Neural cell (in vitro differentiated cells): ENCODE measurements at regions not wholly inside any gene's neighbourhood (a gene's known extent, or its start where the extent isn't known, plus 50 kb on each side); places are given as distances from the start of the nearest gene placed in this dataset.

ENCODE experiments used
- H2AFZ ChIP-seq: fragments of 200-600, 300-800 bp; sonication (generic), shearing (Covaris generic); 2 replicates; pipeline ENCODE4 v1.6.0; 2014; ENCODE audit warnings: low read depth, mild to moderate bottlenecking, antibody characterized with exemption, low read length, moderate library complexity
- H3F3A ChIP-seq: fragments of 200-600 bp; shearing (Covaris generic); 2 replicates; pipeline ENCODE4 v1.6.1; 2016; ENCODE audit warnings: mild to moderate bottlenecking, moderate library complexity, mixed read lengths, antibody characterized with exemption, low read length; ENCODE audit not compliant: insufficient read depth, poor library complexity, severe bottlenecking
- H3K27ac ChIP-seq: fragments of 200-600, 300-800 bp; sonication (generic), shearing (Covaris generic); 2 replicates; pipeline ENCODE4 v1.5.1; 2014; ENCODE audit warnings: mild to moderate bottlenecking, low read length, moderate library complexity
- H3K27me3 ChIP-seq: fragments of 300-800, 200-600 bp; sonication (generic), shearing (Covaris generic); 2 replicates; pipeline ENCODE4 v1.6.0; 2014; ENCODE audit warnings: mild to moderate bottlenecking, low read depth, low read length, moderate library complexity; ENCODE audit not compliant: insufficient read depth
- H3K36me3 ChIP-seq: fragments of 300-800, 200-600 bp; sonication (generic), shearing (Covaris generic); 2 replicates; pipeline ENCODE4 v1.5.1; 2014; ENCODE audit warnings: mild to moderate bottlenecking, antibody characterized with exemption, low read length, moderate library complexity; ENCODE audit not compliant: insufficient read depth
- H3K4me2 ChIP-seq: fragments of 300-800, 200-600 bp; sonication (generic), shearing (Covaris generic); 2 replicates; pipeline ENCODE4 v1.6.0; 2014; ENCODE audit warnings: mild to moderate bottlenecking, low read length
- H3K4me3 ChIP-seq: fragments of 300-800, 200-600 bp; sonication (generic), shearing (Covaris generic); 2 replicates; pipeline ENCODE4 v1.5.1; 2014; ENCODE audit warnings: mild to moderate bottlenecking, low read length, moderate library complexity
- H3K79me2 ChIP-seq: fragments of 200-600 bp; shearing (Covaris generic); replicated peaks from 2 replicates; pipeline ENCODE4 v1.6.0; 2014; ENCODE audit warnings: mild to moderate bottlenecking, low read length, moderate library complexity; ENCODE audit not compliant: insufficient read depth
- H3K9ac ChIP-seq: fragments of 300-800, 200-600 bp; sonication (generic), shearing (Covaris generic); 2 replicates; pipeline ENCODE4 v1.6.1; 2016; ENCODE audit warnings: mild to moderate bottlenecking, low read length, mixed read lengths
- H3K9me2 ChIP-seq: fragments of 200-600 bp; shearing (Covaris generic); 2 replicates; pipeline ENCODE4 v1.6.1; 2016; ENCODE audit warnings: mild to moderate bottlenecking, low read length, mixed read lengths; ENCODE audit not compliant: insufficient read depth
- H3K9me3 ChIP-seq: fragments of 200-600, 300-800 bp; sonication (generic), shearing (Covaris generic); 2 replicates; pipeline ENCODE4 v1.6.1; 2016; ENCODE audit warnings: mild to moderate bottlenecking, mixed run types, low read length, moderate library complexity, mixed read lengths
- H4K20me1 ChIP-seq: fragments of 200-600 bp; shearing (Covaris generic); 2 replicates; pipeline ENCODE4 v1.6.1; 2016; ENCODE audit warnings: mild to moderate bottlenecking, mixed run types; ENCODE audit not compliant: insufficient read depth
- EP300 ChIP-seq: fragments of 450-650 bp; conservative IDR thresholded peaks from 2 replicates; pipeline ENCODE4 v1.6.1; 2014; ENCODE audit warnings: antibody characterized with exemption, mild to moderate bottlenecking, moderate library complexity; ENCODE audit not compliant: poor library complexity, severe bottlenecking
- EZH2 ChIP-seq: fragments of 200-600, 300-800 bp; shearing (Covaris generic), sonication (generic); IDR thresholded peaks from 2 replicates; pipeline ENCODE4 v1.6.1; 2014; ENCODE audit warnings: antibody characterized with exemption, low read length, borderline replicate concordance, mild to moderate bottlenecking; ENCODE audit not compliant: insufficient read depth, poor library complexity, severe bottlenecking
- MXI1 ChIP-seq: fragments of 450-650 bp; conservative IDR thresholded peaks from 2 replicates; pipeline ENCODE4 v1.6.1; 2014; ENCODE audit warnings: antibody characterized with exemption, mild to moderate bottlenecking; ENCODE audit not compliant: poor library complexity, severe bottlenecking
- POLR2AphosphoS5 ChIP-seq: IDR thresholded peaks from 2 replicates; pipeline ENCODE4 v1.6.1; 2012
- RAD21 ChIP-seq: fragments of 450-650 bp; conservative IDR thresholded peaks from 2 replicates; pipeline ENCODE4 v1.6.1; 2014; ENCODE audit warnings: antibody characterized with exemption, mild to moderate bottlenecking, moderate library complexity
- SMC3 ChIP-seq: fragments of 450-650 bp; conservative IDR thresholded peaks from 2 replicates; pipeline ENCODE4 v1.6.1; 2014; ENCODE audit warnings: antibody characterized with exemption, mild to moderate bottlenecking, moderate library complexity; ENCODE audit not compliant: poor library complexity
- TAF1 ChIP-seq: IDR thresholded peaks from 2 replicates; pipeline ENCODE4 v1.6.1; 2012; ENCODE audit warnings: low read depth
- TF ChIP-seq, protein P1 (sequence below): IDR thresholded peaks from 2 replicates; pipeline ENCODE4 v1.6.1; 2012; ENCODE audit warnings: borderline replicate concordance
- TF ChIP-seq, protein P2 (sequence below): fragments of 450-650 bp; IDR thresholded peaks from 2 replicates; pipeline ENCODE4 v1.5.1; 2014; ENCODE audit warnings: antibody characterized with exemption, mild to moderate bottlenecking, moderate library complexity; ENCODE audit not compliant: poor library complexity, severe bottlenecking

DNA sequence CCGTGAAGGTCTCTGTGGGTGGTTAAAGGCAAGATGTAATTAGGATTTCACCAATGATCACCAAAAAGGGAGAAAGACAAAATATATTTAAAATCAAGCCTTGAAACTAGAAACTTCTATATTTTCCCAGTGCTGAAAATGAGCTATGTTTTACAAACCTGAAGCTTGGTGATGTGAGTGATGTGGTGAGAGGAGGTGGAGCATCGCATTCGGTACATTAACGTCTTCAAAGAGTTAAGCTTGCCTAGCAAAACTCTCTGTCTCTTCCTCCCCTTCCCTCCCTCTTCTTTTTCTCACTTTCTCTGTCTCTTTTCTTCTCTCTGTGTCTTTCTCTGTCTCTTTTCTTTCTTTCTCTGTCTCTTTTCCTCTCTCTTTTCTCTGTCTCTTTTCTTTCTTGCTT lies 347.3 kb upstream of the IRX2 start:
- no peak overlapping the region for H3K27ac ChIP-seq
- no peak overlapping the region for H2AFZ ChIP-seq
- H3K36me3 ChIP-seq, result no peaks in the 10 kb centered on the region
- no peak overlapping the region for H3K9ac ChIP-seq
- no peaks in the 10 kb centered on the region for H3K9me3 ChIP-seq
- no peak overlapping the region for H3K4me3 ChIP-seq
- TF ChIP-seq EP300 (no peak), MXI1 (no peak), EZH2 (no peak), RAD21 (no peak), POLR2AphosphoS5 (no peak), SMC3 (no peak), TAF1 (no peak)
- TF ChIP-seq, protein P1, sequence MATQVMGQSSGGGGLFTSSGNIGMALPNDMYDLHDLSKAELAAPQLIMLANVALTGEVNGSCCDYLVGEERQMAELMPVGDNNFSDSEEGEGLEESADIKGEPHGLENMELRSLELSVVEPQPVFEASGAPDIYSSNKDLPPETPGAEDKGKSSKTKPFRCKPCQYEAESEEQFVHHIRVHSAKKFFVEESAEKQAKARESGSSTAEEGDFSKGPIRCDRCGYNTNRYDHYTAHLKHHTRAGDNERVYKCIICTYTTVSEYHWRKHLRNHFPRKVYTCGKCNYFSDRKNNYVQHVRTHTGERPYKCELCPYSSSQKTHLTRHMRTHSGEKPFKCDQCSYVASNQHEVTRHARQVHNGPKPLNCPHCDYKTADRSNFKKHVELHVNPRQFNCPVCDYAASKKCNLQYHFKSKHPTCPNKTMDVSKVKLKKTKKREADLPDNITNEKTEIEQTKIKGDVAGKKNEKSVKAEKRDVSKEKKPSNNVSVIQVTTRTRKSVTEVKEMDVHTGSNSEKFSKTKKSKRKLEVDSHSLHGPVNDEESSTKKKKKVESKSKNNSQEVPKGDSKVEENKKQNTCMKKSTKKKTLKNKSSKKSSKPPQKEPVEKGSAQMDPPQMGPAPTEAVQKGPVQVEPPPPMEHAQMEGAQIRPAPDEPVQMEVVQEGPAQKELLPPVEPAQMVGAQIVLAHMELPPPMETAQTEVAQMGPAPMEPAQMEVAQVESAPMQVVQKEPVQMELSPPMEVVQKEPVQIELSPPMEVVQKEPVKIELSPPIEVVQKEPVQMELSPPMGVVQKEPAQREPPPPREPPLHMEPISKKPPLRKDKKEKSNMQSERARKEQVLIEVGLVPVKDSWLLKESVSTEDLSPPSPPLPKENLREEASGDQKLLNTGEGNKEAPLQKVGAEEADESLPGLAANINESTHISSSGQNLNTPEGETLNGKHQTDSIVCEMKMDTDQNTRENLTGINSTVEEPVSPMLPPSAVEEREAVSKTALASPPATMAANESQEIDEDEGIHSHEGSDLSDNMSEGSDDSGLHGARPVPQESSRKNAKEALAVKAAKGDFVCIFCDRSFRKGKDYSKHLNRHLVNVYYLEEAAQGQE, result no peak
- no peaks in the 10 kb centered on the region for H3F3A ChIP-seq
- peaks cover 13% of the 10 kb centered on the region for H3K27me3 ChIP-seq
- H3K9me2 ChIP-seq, result no peaks in the 10 kb centered on the region
- no peak overlapping the region for H3K4me2 ChIP-seq
- H3K79me2 ChIP-seq, result no peaks in the 10 kb centered on the region
- no peaks in the 10 kb centered on the region for H4K20me1 ChIP-seq

DNA sequence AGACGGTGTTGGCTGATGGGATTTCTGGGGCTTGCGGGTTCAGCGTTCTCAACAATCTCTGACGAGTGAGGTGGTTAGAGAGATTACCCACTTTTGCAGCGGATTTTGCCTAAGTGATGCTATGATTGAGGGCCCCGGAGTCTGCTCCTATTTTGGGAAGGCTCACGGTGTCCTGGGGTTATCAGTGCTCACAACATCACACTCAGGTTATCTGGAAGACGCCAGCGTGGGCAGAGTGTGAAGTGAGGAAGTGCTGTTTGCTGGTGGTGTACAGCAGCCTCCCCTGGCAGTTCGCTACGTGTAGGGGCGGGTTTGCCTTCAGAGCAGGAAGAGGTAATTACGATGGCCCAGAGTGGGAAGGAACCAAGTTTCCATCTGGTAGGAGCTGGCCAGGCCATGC lies 341.2 kb upstream of the IRX2 start:
- Histone ChIP-seq H3K9ac (no peak overlapping the region), H3K27ac (no peak overlapping the region), H3K36me3 (no peaks in the 10 kb centered on the region), H3F3A (no peaks in the 10 kb centered on the region), H3K9me3 (no peaks in the 10 kb centered on the region), H3K9me2 (no peaks in the 10 kb centered on the region), H4K20me1 (no peaks in the 10 kb centered on the region), H2AFZ (no peak overlapping the region), H3K27me3 (no peaks in the 10 kb centered on the region), H3K4me3 (no peak overlapping the region), H3K4me2 (no peak overlapping the region), H3K79me2 (no peaks in the 10 kb centered on the region)
- TF ChIP-seq, protein P1, result no peak
- TF ChIP-seq TAF1 (no peak), MXI1 (no peak), SMC3 (no peak), EP300 (no peak), EZH2 (no peak), RAD21 (no peak), POLR2AphosphoS5 (no peak)
- TF ChIP-seq, protein P2, sequence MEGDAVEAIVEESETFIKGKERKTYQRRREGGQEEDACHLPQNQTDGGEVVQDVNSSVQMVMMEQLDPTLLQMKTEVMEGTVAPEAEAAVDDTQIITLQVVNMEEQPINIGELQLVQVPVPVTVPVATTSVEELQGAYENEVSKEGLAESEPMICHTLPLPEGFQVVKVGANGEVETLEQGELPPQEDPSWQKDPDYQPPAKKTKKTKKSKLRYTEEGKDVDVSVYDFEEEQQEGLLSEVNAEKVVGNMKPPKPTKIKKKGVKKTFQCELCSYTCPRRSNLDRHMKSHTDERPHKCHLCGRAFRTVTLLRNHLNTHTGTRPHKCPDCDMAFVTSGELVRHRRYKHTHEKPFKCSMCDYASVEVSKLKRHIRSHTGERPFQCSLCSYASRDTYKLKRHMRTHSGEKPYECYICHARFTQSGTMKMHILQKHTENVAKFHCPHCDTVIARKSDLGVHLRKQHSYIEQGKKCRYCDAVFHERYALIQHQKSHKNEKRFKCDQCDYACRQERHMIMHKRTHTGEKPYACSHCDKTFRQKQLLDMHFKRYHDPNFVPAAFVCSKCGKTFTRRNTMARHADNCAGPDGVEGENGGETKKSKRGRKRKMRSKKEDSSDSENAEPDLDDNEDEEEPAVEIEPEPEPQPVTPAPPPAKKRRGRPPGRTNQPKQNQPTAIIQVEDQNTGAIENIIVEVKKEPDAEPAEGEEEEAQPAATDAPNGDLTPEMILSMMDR, result no peak
